Omental fat pad (tissue), 3 donors: ENCODE measurements at regions not wholly inside any gene's neighbourhood (a gene's known extent, or its start where the extent isn't known, plus 50 kb on each side); places are given as distances from the start of the nearest gene placed in this dataset.
"Not testable (repeated sequence)": the region's sequence is repeated elsewhere in the genome, so short reads cannot be mapped to it uniquely, and the experiment has no call there.

Experiments used
- ATAC-seq: fragments of 150-250 bp; one replicate; pipeline ENCODE4 v1.9.1; 2016; ENCODE audit warnings: mild to moderate bottlenecking, moderate library complexity; ENCODE audit not compliant: low FRiP score
- DNase-seq: peaks from one replicate; pipeline ENCODE4 v3.0.0-alpha.2; 2019; ENCODE audit warnings: low spot score
- TF ChIP-seq, protein P1 (sequence below), 3 donors: fragments of 450-650 bp; IDR thresholded peaks; one replicate each; pipeline ENCODE4 v1.5.1; 2016 to 2017; ENCODE audit warnings: antibody characterized with exemption in 3 of 3, mild to moderate bottlenecking in 3 of 3, moderate library complexity in 2 of 3

DNA sequence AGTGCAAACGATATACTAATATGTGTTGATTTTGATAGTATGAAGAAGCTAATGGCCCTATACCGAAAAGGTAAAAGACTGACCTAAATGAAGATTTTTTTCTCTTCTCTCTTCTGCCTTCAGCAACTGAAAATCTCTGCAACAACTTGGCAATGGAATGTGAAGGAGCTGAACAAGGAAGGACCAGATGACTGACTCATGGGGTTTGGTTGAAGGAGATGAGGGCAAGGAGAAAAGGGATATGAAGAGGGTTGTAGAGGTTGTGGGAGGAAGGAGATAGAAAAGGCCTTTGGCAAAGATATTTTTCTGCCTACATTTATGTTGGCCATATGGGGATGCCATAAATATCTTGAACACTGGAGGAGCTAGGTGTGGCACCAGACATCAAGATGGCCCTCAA is 129.7 kb upstream of the CHD1 start:
- no peak for DNase-seq
- TF ChIP-seq, protein P1, sequence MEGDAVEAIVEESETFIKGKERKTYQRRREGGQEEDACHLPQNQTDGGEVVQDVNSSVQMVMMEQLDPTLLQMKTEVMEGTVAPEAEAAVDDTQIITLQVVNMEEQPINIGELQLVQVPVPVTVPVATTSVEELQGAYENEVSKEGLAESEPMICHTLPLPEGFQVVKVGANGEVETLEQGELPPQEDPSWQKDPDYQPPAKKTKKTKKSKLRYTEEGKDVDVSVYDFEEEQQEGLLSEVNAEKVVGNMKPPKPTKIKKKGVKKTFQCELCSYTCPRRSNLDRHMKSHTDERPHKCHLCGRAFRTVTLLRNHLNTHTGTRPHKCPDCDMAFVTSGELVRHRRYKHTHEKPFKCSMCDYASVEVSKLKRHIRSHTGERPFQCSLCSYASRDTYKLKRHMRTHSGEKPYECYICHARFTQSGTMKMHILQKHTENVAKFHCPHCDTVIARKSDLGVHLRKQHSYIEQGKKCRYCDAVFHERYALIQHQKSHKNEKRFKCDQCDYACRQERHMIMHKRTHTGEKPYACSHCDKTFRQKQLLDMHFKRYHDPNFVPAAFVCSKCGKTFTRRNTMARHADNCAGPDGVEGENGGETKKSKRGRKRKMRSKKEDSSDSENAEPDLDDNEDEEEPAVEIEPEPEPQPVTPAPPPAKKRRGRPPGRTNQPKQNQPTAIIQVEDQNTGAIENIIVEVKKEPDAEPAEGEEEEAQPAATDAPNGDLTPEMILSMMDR (IDR thresholded peaks at IDR 0.05), result no peak
- ATAC-seq, result no peak

DNA sequence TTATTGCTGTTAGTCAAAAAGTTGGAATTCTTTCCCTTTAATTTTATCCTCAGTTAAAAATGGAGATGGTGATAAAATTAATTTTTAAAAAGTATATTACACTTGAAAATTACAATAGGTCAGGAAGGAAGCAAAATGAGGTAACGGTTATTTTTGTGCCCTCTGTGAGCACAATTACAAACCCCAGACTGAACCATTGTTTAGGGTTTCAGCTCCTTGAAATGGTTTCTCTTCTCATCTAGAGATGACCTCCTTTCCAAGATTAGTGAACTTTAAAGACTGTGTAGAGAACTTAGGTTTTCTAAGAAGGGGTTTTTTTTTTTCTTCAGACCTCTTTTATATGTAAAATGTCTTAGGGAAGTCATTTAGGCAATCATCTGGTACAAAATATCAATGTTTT is 126.2 kb upstream of the CHD1 start:
- DNase-seq (no peak), ATAC-seq (no peak)
- TF ChIP-seq, protein P1 (IDR thresholded peaks at IDR 0.05), result no peak

DNA sequence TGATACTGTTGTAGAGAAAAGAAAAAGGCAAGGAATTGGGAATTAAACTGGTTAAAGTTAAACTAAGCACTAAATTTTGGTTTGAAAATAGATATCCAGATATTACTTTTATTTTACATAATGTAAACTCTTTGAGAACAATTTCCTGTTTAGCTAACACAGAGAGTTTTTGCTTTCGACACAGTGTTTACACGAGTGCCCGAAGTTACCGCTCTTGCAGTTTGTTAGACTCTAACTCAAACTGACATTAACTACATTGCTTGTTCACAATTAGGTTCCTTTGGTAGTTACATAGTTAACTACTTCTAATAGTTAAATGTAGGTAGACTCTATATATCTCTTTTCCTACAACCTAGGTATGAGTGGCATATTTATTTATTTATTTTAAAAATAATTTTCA is 117.1 kb upstream of the CHD1 start:
- no peak for DNase-seq
- no peak for ATAC-seq
- TF ChIP-seq, protein P1 (IDR thresholded peaks at IDR 0.05), result no peak

DNA sequence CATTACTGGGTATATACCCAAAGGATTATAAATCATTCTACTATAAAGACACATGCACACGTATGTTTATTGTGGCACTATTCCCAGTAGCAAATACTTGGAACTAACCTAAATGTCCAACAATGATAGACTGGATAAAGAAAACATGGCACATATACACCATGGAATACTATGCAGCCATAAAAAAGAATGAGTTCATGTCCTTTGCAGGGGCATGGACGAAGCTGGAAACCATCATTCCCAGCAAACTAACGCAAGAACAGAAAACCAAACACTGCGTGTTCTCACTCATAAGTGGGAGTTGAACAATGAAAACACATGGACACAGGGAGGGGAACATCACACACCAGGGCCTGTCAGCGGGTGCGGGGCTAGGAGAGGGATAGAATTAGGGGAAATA is 114.5 kb upstream of the CHD1 start:
- not testable (repeated sequence) for ATAC-seq, DNase-seq

DNA sequence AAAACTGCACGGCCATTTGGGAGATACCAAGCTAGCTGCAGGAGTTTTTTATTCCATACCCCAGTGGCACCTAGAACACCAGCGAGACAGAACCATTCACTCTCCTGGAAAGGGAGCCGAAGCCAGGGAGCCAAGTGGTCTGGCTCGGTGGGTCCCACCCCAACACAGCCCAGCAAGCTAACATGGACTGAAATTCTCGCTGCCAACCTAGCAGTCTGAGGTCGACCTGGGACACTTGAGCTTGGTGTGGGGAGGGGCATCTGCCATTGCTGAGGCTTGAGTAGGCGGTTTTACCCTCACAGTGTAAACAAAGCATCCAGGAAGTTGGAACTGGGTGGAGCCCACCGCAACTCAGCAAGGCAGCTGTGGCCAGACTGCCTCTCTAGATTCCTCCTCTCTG is 108.9 kb upstream of the CHD1 start:
- TF ChIP-seq, protein P1 (IDR thresholded peaks at IDR 0.05), result no peak
- DNase-seq (no peak), ATAC-seq (no peak)

DNA sequence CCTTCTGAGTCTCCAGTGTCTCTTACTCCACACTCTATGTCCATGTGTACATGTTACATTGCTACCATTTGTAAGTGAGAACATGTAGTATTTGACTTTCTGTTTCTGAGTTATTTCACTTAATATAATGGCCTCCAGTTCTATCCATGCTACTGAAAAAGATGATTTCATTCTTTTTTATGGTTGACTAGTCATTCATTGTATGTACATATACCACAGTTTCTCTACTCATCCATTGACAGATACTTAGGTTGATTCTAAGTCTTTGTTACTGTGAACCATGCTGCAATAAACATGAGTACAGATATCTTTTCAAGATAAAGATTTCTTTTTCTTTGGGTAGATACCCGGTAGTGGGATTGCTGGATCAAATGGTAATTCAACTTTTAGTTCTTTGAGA is 107.1 kb upstream of the CHD1 start:
- TF ChIP-seq, protein P1 (IDR thresholded peaks at IDR 0.05), result no peak
- DNase-seq, result no peak
- no peak for ATAC-seq

DNA sequence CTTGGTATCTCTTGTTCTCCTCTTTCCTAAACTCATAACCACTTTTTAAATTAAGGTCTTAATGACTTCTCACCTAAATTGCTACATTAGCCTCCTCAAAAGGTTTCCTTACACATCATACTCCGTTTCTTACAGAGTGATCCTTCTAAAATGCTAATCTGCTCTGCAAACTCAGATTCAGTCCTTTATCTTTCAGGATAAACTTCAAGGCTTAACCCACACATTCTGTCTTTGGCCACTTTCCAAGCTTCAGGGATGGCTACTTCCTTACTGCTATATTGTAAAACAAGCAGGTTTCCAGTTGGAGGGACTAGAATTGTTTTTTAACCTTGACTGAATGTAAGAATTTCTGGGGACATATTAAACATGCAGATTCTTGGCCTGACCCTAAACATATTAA is 105.5 kb upstream of the CHD1 start:
- TF ChIP-seq, protein P1 (IDR thresholded peaks at IDR 0.05), result no peak
- ATAC-seq (no peak), DNase-seq (no peak)
